ENCODE measurements at regions not wholly inside any gene's neighbourhood (a gene's known extent, or its start where the extent isn't known, plus 50 kb on each side); places are given as distances from the start of the nearest gene placed in this dataset.

DNA sequence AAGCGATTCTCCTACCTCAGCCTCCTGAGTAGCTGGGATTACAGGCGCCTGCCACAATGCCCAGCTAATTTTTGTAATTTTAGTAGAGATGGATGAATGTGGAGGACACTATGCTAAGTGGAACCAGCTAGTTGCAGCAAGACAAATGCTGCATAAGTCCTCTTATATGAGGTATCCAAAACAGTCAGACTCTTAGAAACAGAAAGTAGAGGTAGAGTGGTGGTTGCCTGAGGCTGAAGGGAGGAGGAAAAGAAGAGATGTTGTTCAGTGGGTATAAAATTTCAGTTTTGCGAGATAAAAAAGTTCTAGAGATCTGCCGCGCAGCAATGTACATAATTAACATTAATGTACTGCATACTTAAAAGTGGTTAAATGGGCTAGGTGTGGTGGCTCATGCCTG is 145.3 kb upstream of the SPRED2 start:
- Histone ChIP-seq H3K9me3 (ENCODE audit: insufficient read depth, low read depth, low read length) (no peaks in the 10 kb centered on the region), H2AFZ (ENCODE audit: low read length) (no peak overlapping the region), H3K9ac (ENCODE audit: low read depth, low read length, poor library complexity, severe bottlenecking) (no peak overlapping the region), H3K4me2 (ENCODE audit: low read depth, low read length, poor library complexity, severe bottlenecking) (no peak overlapping the region), H3K4me3 (ENCODE audit: low read length, poor library complexity, severe bottlenecking) (no peak overlapping the region), H3F3A (ENCODE audit: low read depth) (no peaks in the 10 kb centered on the region), H3K36me3 (ENCODE audit: insufficient read depth, low read length) (no peaks in the 10 kb centered on the region), H3K79me2 (ENCODE audit: insufficient read depth, low read length) (no peaks in the 10 kb centered on the region), H4K20me1 (ENCODE audit: insufficient read depth, low read length, poor library complexity, severe bottlenecking) (no peaks in the 10 kb centered on the region), H3K4me1 (ENCODE audit: insufficient read depth, low read length, poor library complexity, severe bottlenecking) (no peaks in the 10 kb centered on the region), H3K9me2 (replicated peaks; ENCODE audit: low read depth, low read length) (no peaks in the 10 kb centered on the region), H3K27me3 (ENCODE audit: insufficient read depth, low read length, poor library complexity, severe bottlenecking) (no peaks in the 10 kb centered on the region)
- no peak for TF ChIP-seq EZH2phosphoT487 (IDR thresholded peaks at IDR 0.05; ENCODE audit: borderline replicate concordance)
- TF ChIP-seq, protein P1, sequence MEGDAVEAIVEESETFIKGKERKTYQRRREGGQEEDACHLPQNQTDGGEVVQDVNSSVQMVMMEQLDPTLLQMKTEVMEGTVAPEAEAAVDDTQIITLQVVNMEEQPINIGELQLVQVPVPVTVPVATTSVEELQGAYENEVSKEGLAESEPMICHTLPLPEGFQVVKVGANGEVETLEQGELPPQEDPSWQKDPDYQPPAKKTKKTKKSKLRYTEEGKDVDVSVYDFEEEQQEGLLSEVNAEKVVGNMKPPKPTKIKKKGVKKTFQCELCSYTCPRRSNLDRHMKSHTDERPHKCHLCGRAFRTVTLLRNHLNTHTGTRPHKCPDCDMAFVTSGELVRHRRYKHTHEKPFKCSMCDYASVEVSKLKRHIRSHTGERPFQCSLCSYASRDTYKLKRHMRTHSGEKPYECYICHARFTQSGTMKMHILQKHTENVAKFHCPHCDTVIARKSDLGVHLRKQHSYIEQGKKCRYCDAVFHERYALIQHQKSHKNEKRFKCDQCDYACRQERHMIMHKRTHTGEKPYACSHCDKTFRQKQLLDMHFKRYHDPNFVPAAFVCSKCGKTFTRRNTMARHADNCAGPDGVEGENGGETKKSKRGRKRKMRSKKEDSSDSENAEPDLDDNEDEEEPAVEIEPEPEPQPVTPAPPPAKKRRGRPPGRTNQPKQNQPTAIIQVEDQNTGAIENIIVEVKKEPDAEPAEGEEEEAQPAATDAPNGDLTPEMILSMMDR (conservative IDR thresholded peaks at IDR 0.05; ENCODE audit: low read length) = no peak

DNA sequence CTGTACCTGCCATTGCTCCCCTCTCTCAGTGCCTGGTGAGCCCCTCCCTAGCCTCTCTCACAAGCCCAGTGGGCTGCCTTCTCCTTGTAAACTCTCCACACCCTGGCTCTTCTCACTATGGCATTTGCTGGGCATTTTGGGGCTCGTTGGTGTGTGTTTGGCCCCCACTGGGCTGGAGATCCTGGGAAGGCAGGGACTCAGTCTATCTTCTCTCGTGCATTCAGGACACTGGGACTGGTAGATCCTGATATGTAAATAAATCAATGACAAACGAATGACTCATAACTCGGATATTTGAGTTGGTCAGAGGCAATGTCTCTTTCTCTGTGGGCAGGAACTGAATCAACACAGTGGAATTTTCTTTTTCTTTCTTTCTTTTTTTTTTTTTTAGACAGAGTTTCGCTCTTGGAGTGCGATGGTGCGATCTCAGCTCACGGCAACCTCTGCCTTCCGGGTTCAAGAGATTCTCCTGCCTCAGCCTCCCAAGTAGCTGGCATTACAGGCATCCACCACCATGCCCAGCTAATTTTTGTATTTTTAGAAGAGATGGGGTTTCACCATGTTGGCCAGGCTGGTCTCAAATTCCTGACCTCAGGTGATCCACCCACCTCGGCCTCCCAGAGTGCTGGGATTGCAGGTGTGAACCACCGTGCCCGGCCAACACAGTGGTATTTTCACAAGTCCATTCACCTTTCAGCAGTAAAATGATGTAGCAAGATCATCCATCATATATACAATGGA is 144.6 kb upstream of the SPRED2 start:
- Histone ChIP-seq H3K9ac (ENCODE audit: low read depth, low read length, poor library complexity, severe bottlenecking) (no peak overlapping the region), H3K79me2 (ENCODE audit: insufficient read depth, low read length) (no peaks in the 10 kb centered on the region), H3K36me3 (ENCODE audit: insufficient read depth, low read length) (no peaks in the 10 kb centered on the region), H3K4me3 (ENCODE audit: low read length, poor library complexity, severe bottlenecking) (no peak overlapping the region), H3K9me2 (replicated peaks; ENCODE audit: low read depth, low read length) (no peaks in the 10 kb centered on the region), H3K4me1 (ENCODE audit: insufficient read depth, low read length, poor library complexity, severe bottlenecking) (no peaks in the 10 kb centered on the region), H3K4me2 (ENCODE audit: low read depth, low read length, poor library complexity, severe bottlenecking) (no peak overlapping the region), H2AFZ (ENCODE audit: low read length) (no peak overlapping the region), H3K27me3 (ENCODE audit: insufficient read depth, low read length, poor library complexity, severe bottlenecking) (no peaks in the 10 kb centered on the region), H3K9me3 (ENCODE audit: insufficient read depth, low read depth, low read length) (no peaks in the 10 kb centered on the region), H4K20me1 (ENCODE audit: insufficient read depth, low read length, poor library complexity, severe bottlenecking) (no peaks in the 10 kb centered on the region), H3F3A (ENCODE audit: low read depth) (no peaks in the 10 kb centered on the region)
- TF ChIP-seq, protein P1 (conservative IDR thresholded peaks at IDR 0.05; ENCODE audit: low read length) = no peak
- no peak for TF ChIP-seq EZH2phosphoT487 (IDR thresholded peaks at IDR 0.05; ENCODE audit: borderline replicate concordance)

DNA sequence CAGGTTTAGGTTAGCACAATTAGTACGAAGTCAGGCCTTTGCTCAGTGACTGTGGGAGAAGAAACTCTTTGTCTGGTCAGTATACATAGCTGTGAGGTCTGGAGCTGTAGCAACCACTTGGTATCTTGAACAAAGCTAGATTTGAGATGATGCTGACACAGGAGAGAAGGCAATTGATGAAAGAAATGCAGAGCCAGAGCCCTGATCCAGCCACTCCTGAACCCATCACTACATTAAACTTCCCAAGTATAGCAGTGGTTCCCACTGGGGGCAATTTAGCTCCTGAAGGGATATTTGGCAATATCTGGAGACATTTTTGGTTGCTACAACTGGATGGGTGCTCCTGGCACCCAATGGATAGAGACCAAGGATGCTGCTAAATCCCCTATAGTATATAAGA is 143.9 kb upstream of the SPRED2 start:
- Histone ChIP-seq H3K9ac (ENCODE audit: low read depth, low read length, poor library complexity, severe bottlenecking) (no peak overlapping the region), H3K36me3 (ENCODE audit: insufficient read depth, low read length) (no peaks in the 10 kb centered on the region), H4K20me1 (ENCODE audit: insufficient read depth, low read length, poor library complexity, severe bottlenecking) (no peaks in the 10 kb centered on the region), H2AFZ (ENCODE audit: low read length) (no peak overlapping the region), H3K27me3 (ENCODE audit: insufficient read depth, low read length, poor library complexity, severe bottlenecking) (no peaks in the 10 kb centered on the region), H3K9me3 (ENCODE audit: insufficient read depth, low read depth, low read length) (no peaks in the 10 kb centered on the region), H3F3A (ENCODE audit: low read depth) (no peaks in the 10 kb centered on the region), H3K79me2 (ENCODE audit: insufficient read depth, low read length) (no peaks in the 10 kb centered on the region), H3K4me3 (ENCODE audit: low read length, poor library complexity, severe bottlenecking) (no peak overlapping the region), H3K9me2 (replicated peaks; ENCODE audit: low read depth, low read length) (no peaks in the 10 kb centered on the region), H3K4me2 (ENCODE audit: low read depth, low read length, poor library complexity, severe bottlenecking) (no peak overlapping the region), H3K4me1 (ENCODE audit: insufficient read depth, low read length, poor library complexity, severe bottlenecking) (no peaks in the 10 kb centered on the region)
- TF ChIP-seq, protein P1 (conservative IDR thresholded peaks at IDR 0.05; ENCODE audit: low read length) = no peak
- no peak for TF ChIP-seq EZH2phosphoT487 (IDR thresholded peaks at IDR 0.05; ENCODE audit: borderline replicate concordance)

Measured in Loucy (cell line).